DND-41 (cell line): ENCODE measurements at regions not wholly inside any gene's neighbourhood (a gene's known extent, or its start where the extent isn't known, plus 50 kb on each side); places are given as distances from the start of the nearest gene placed in this dataset.

Source experiments
- CTCF ChIP-seq: IDR thresholded peaks from 2 replicates; pipeline ENCODE4 v1.5.1; 2012; ENCODE audit warnings: borderline replicate concordance, low read length, moderate library complexity, mild to moderate bottlenecking; ENCODE audit not compliant: poor library complexity, severe bottlenecking; ENCODE audit errors: extremely low read depth
- EZH2 ChIP-seq: IDR thresholded peaks from 3 replicates; pipeline ENCODE4 v1.6.1; 2012; ENCODE audit warnings: borderline replicate concordance, low read depth, mild to moderate bottlenecking, moderate library complexity, low read length, inconsistent platforms; ENCODE audit not compliant: severe bottlenecking

- no peak for TF ChIP-seq CTCF
- TF ChIP-seq EZH2 = no peak
Observed at GRCh38 chr12:47376927-47377326, 297.2 kb upstream of the AMIGO2 start.
